Heart right ventricle (tissue), 16 donors: ENCODE measurements at regions not wholly inside any gene's neighbourhood (a gene's known extent, or its start where the extent isn't known, plus 50 kb on each side); places are given as distances from the start of the nearest gene placed in this dataset.
"Not testable (repeated sequence)": the region's sequence is repeated elsewhere in the genome, so short reads cannot be mapped to it uniquely, and the experiment has no call there.

ENCODE experiments used
- ATAC-seq, 8 donors: fragments of 200-7000 bp; cut with Tn5 transposase; one replicate each; pipeline ENCODE4 v1.9.1; 2020; ENCODE audit warnings: mild to moderate bottlenecking in 8 of 8, moderate library complexity in 8 of 8, moderate number of reproducible peaks in 1 of 8
- DNase-seq, 2 donors: peaks; one replicate each; pipeline ENCODE4 v3.0.0-alpha.2; 2020
- H3K27ac ChIP-seq, 10 donors: fragments of 200-600 bp; sonication (generic) in 2 of 10; one replicate each; pipeline versions ENCODE4 v1.5.0 to v1.8.0; 2020 to 2022; ENCODE audit warnings: mild to moderate bottlenecking in 3 of 10
- H3K27me3 ChIP-seq, 7 donors: fragments of 200-600 bp; one replicate each; pipeline ENCODE4 v1.8.0; 2021 to 2022; ENCODE audit warnings: mild to moderate bottlenecking in 2 of 7
- H3K36me3 ChIP-seq, 9 donors: fragments of 200-600 bp; sonication (generic) in 1 of 9; one replicate each; pipeline versions ENCODE4 v1.5.0 to v1.8.0; 2020 to 2022; ENCODE audit warnings: mild to moderate bottlenecking in 2 of 9
- H3K4me1 ChIP-seq, 9 donors: fragments of 200-600 bp; sonication (generic) in 1 of 9; one replicate each; pipeline versions ENCODE4 v1.5.0 to v1.8.0; 2020 to 2022; ENCODE audit warnings: mild to moderate bottlenecking in 4 of 9
- H3K4me3 ChIP-seq, 10 donors: fragments of 200-600 bp; sonication (generic) in 2 of 10; one replicate each; pipeline versions ENCODE4 v1.5.0 to v1.8.0; 2020 to 2022; ENCODE audit warnings: mild to moderate bottlenecking in 7 of 10, moderate library complexity in 2 of 10
- H3K9me3 ChIP-seq, 11 donors: fragments of 200-600 bp in 10 of 11; sonication (generic) in 2 of 11; one replicate each; pipeline versions ENCODE4 v1.5.0 to v1.8.0; 2013 to 2022; ENCODE audit warnings: mild to moderate bottlenecking in 2 of 11, control low read depth in 1 of 11, moderate library complexity in 1 of 11
- CTCF ChIP-seq, 9 donors: fragments of 200-600 bp; sonication (generic) in 2 of 9; IDR thresholded peaks; one replicate each; pipeline versions ENCODE4 v1.5.0 to v1.8.0; 2021 to 2022; ENCODE audit warnings: antibody characterized with exemption in 9 of 9, mild to moderate bottlenecking in 5 of 9, moderate library complexity in 1 of 9
- WGBS, 2 donors: extraction: QIAGEN DNeasy Blood & Tissue Kit; methylation state at CpG; one replicate each; pipeline ENCODE4 v1.1.7; 2013; ENCODE audit warnings: inconsistent platforms in 1 of 2; 5-methylcytosine and 5-hydroxymethylcytosine counted together
- intact Hi-C, 10 donors: fragments of 100-400 bp; cut with DNase I; formaldehyde crosslinking; loops; one replicate each; pipeline versions ENCODE4 v1.11.1 to v1.14.2; 2022
- donor health status: Arrhythmogenic right ventricular cardiomyopathy.
- donor health status: ischemic (EF 13 %, LVEDD 7.1; RV severe dilation, severe dysfunction).
- donor health status: healthy with polysubstance abuse.
- donor health status: DM: no; HTN: yes; CAD: no.
- donor health status: DM: no; HTN: no; CAD: no.
- donor health status: ischemic (EF 25% LVEDD 6.9; RV normal size, moderate dysfunction).
- donor health status: ischemic (EF 25% LVEDD 5.7; RV mildly dilated, moderate dysfunction).
- donor health status: healthy.
- donor health status: DM: yes; HTN: yes; CAD: no.
- donor health status: Ischemic cardiomyopathy.
- donor health status: ischemic (EF 35%, LVEDD 5.7; RV mildly dilated, moderate dysfunction).
- donor health status: nonischemic (EF 11% LVEDD 7.7; RV severe dilation, severe dysfunction).
- donor health status: DM: yes; HTN: yes; CAD: no.
- donor health status: PGD.
- donor health status: ischemic (EF 29% LVEDD 5.4; RV normal size, mild dysfunction).
- donor health status: nonischemic (EF 23%, LVEDD 6.1; RV moderate dilation, normal function).

- Histone ChIP-seq H3K27ac (no peak overlapping the region), H3K36me3 (no peaks in the 10 kb centered on the region), H3K9me3 (no peaks in the 10 kb centered on the region), H3K4me1 (peaks cover 0 to 6% (median 0%) of the 10 kb centered on the region in 9 donors), H3K4me3 (no peak overlapping the region), H3K27me3 (peaks cover 0 to 5% (median 0%) of the 10 kb centered on the region in 7 donors)
- no peak for TF ChIP-seq CTCF (IDR thresholded peaks at IDR 0.05)
- no peak for ATAC-seq
- WGBS, 2 donors: 69 to 73% methylated on average over 7 of the region's 7 CpGs
- intact Hi-C loops: no loop called here
- DNase-seq: no peak
These were observed 265.4 kb upstream of the RAB4A start for GRCh38 chr1:229005556-229005955.

- no peak overlapping the region for H3K4me3 ChIP-seq
- WGBS, 2 donors: 81 to 85% methylated on average over 12 of the region's 12 CpGs
- ATAC-seq (no peak), DNase-seq (no peak)
- intact Hi-C loops: no loop called here
- H3K36me3 ChIP-seq: no peaks in the 10 kb centered on the region
- H3K4me1 ChIP-seq: peaks cover 0 to 6% (median 0%) of the 10 kb centered on the region in 9 donors
- TF ChIP-seq CTCF (IDR thresholded peaks at IDR 0.05): no peak
- H3K9me3 ChIP-seq: no peaks in the 10 kb centered on the region
- peaks cover 0 to 5% (median 0%) of the 10 kb centered on the region in 7 donors for H3K27me3 ChIP-seq
- no peak overlapping the region for H3K27ac ChIP-seq
These were observed 264.6 kb upstream of the RAB4A start for GRCh38 chr1:229006121-229006870.

- Histone ChIP-seq H3K4me3 (no peak overlapping the region), H3K27ac (no peak overlapping the region), H3K36me3 (no peaks in the 10 kb centered on the region), H3K4me1 (peaks cover 0 to 6% (median 0%) of the 10 kb centered on the region in 9 donors), H3K9me3 (no peaks in the 10 kb centered on the region), H3K27me3 (peaks cover 0 to 5% (median 0%) of the 10 kb centered on the region in 7 donors)
- DNase-seq (no peak), ATAC-seq (no peak)
- intact Hi-C loops: no loop called here
- 78 to 81% methylated on average over 7 of the region's 7 CpGs for WGBS, 2 donors
- no peak for TF ChIP-seq CTCF (IDR thresholded peaks at IDR 0.05)
These were observed 263.7 kb upstream of the RAB4A start for GRCh38 chr1:229007167-229007566.

- Histone ChIP-seq H3K27me3 (peaks cover 0 to 5% (median 0%) of the 10 kb centered on the region in 7 donors), H3K27ac (no peak overlapping the region), H3K36me3 (no peaks in the 10 kb centered on the region), H3K4me1 (peaks cover 0 to 6% (median 0%) of the 10 kb centered on the region in 9 donors), H3K9me3 (no peaks in the 10 kb centered on the region), H3K4me3 (no peak overlapping the region)
- 74 to 82% methylated on average over 9 of the region's 9 CpGs for WGBS, 2 donors
- no peak for TF ChIP-seq CTCF (IDR thresholded peaks at IDR 0.05)
- no peak for DNase-seq
- intact Hi-C loops: no loop called here
- no peak for ATAC-seq
These were observed 263.2 kb upstream of the RAB4A start for GRCh38 chr1:229007701-229008100.

- H3K9me3 ChIP-seq, intact Hi-C loops, H3K27me3 ChIP-seq, H3K4me1 ChIP-seq, H3K4me3 ChIP-seq, ATAC-seq, H3K36me3 ChIP-seq, H3K27ac ChIP-seq, DNase-seq: not testable (repeated sequence)
- WGBS, 2 donors: 76 to 83% methylated on average over 5 of the region's 5 CpGs
These were observed 262.6 kb upstream of the RAB4A start for GRCh38 chr1:229008347-229008746.
